Endothelial cell of umbilical vein (primary cell): ENCODE measurements at regions not wholly inside any gene's neighbourhood (a gene's known extent, or its start where the extent isn't known, plus 50 kb on each side); places are given as distances from the start of the nearest gene placed in this dataset.

Experiments used
- POLR2A ChIP-seq: IDR thresholded peaks from 2 replicates; pipeline ENCODE4 v1.6.1; 2012; ENCODE audit warnings: low read depth, mild to moderate bottlenecking, control low read depth, low read length
- POLR2AphosphoS5 ChIP-seq: IDR thresholded peaks from 2 replicates; pipeline ENCODE4 v1.6.1; 2012; ENCODE audit warnings: low read depth, mild to moderate bottlenecking, control low read depth, low read length, moderate library complexity; ENCODE audit not compliant: insufficient read depth
- TF ChIP-seq, protein P1 (sequence below), 2 donors: IDR thresholded peaks; 1 replicate in 1 of 2; 2 replicates in 1 of 2; pipeline ENCODE4 v1.5.1; 2011; ENCODE audit warnings: low read length in 2 of 2, mild to moderate bottlenecking in 2 of 2, moderate library complexity in 2 of 2, control low read depth in 1 of 2, inconsistent platforms in 1 of 2, low read depth in 1 of 2; ENCODE audit not compliant: insufficient read depth in 1 of 2; ENCODE audit errors: extremely low read depth in 1 of 2

DNA sequence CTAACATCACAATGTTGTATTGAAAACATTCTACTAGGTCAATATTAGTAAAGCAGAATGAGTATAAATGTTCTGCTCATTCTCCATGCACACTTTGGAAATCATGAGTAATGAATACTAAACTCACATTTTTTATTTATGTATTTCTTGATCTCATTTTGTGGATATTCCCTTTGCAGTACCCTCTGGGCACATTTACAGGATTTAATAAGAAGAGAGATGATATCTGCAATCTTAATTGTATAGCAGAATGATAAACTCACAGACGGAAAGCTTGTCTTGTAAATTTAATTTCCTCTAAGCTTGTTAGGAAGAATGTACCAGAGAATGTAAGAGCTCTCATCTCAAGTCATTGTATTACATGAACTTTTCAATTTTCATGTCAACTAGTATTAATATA, 1279.7 kb downstream of the PCDH7 start:
- TF ChIP-seq POLR2AphosphoS5 (no peak), POLR2A (no peak)
- TF ChIP-seq, protein P1, sequence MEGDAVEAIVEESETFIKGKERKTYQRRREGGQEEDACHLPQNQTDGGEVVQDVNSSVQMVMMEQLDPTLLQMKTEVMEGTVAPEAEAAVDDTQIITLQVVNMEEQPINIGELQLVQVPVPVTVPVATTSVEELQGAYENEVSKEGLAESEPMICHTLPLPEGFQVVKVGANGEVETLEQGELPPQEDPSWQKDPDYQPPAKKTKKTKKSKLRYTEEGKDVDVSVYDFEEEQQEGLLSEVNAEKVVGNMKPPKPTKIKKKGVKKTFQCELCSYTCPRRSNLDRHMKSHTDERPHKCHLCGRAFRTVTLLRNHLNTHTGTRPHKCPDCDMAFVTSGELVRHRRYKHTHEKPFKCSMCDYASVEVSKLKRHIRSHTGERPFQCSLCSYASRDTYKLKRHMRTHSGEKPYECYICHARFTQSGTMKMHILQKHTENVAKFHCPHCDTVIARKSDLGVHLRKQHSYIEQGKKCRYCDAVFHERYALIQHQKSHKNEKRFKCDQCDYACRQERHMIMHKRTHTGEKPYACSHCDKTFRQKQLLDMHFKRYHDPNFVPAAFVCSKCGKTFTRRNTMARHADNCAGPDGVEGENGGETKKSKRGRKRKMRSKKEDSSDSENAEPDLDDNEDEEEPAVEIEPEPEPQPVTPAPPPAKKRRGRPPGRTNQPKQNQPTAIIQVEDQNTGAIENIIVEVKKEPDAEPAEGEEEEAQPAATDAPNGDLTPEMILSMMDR (IDR thresholded peaks at IDR 0.05; ENCODE audit: extremely low read depth in 1 of 2, insufficient read depth in 1 of 2, low read depth in 1 of 2, low read length in 2 of 2), result no peak
